Epithelial cell of esophagus (primary cell): ENCODE measurements at regions not wholly inside any gene's neighbourhood (a gene's known extent, or its start where the extent isn't known, plus 50 kb on each side); places are given as distances from the start of the nearest gene placed in this dataset.

Experiments
- DNase-seq: peaks from one replicate; pipeline ENCODE4 v3.0.0; 2010; ENCODE audit warnings: low read depth
- H3K4me3 ChIP-seq: 2 replicates; pipeline ENCODE4 v1.5.1; 2011; ENCODE audit warnings: mild to moderate bottlenecking, low read length, control low read depth
- TF ChIP-seq, protein P1 (sequence below): IDR thresholded peaks from 2 replicates; pipeline ENCODE4 v1.5.1; 2011; ENCODE audit warnings: low read depth, mild to moderate bottlenecking, low read length, control low read depth, inconsistent platforms; ENCODE audit not compliant: insufficient read depth; ENCODE audit errors: missing control alignments

- TF ChIP-seq, protein P1, sequence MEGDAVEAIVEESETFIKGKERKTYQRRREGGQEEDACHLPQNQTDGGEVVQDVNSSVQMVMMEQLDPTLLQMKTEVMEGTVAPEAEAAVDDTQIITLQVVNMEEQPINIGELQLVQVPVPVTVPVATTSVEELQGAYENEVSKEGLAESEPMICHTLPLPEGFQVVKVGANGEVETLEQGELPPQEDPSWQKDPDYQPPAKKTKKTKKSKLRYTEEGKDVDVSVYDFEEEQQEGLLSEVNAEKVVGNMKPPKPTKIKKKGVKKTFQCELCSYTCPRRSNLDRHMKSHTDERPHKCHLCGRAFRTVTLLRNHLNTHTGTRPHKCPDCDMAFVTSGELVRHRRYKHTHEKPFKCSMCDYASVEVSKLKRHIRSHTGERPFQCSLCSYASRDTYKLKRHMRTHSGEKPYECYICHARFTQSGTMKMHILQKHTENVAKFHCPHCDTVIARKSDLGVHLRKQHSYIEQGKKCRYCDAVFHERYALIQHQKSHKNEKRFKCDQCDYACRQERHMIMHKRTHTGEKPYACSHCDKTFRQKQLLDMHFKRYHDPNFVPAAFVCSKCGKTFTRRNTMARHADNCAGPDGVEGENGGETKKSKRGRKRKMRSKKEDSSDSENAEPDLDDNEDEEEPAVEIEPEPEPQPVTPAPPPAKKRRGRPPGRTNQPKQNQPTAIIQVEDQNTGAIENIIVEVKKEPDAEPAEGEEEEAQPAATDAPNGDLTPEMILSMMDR = no peak
- no peak overlapping the region for H3K4me3 ChIP-seq
- DNase-seq = no peak
These were observed 424.4 kb upstream of the USP24 start for GRCh38 chr1:55639526-55639925.

DNA sequence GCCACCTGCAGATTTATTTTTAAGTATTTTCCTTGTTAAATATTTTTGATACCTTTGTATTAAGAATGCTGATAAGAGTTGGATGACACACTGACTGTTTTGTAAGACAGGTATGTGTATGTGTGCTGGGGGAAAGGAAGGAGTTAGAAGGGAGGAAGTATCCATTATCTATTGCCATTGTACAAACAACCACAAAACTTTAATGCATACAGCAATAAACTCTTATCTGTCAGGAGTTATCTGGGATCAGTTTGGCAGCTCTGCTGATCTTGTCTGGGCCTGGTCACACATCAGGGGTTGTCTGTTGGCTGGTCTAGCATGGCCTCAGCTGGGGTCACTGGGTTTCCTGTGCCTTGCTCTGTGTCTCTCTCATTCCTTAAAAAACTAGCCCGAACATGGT is 423.9 kb upstream of the USP24 start:
- DNase-seq = no peak
- TF ChIP-seq, protein P1 = no peak
- no peak overlapping the region for H3K4me3 ChIP-seq

DNA sequence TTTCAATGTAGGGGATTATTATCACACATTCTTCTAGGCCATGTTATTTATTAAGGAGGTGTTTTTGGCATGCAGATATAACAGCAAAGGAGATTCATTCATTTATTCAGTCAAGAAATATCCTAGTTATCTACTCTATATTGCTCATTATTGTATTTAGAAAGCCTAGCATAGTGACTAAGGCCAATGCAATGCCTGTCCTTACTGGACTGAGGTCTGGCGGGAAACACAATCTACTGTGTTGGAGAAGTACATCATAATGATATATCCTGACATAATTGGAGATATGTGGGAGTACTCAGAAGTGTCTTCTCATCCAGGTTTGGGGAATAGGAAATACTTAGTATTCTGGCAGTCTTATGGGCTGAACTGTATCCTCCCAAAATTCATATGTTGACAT is 421.5 kb upstream of the USP24 start:
- H3K4me3 ChIP-seq = no peak overlapping the region
- DNase-seq = no peak
- TF ChIP-seq, protein P1 = no peak

DNA sequence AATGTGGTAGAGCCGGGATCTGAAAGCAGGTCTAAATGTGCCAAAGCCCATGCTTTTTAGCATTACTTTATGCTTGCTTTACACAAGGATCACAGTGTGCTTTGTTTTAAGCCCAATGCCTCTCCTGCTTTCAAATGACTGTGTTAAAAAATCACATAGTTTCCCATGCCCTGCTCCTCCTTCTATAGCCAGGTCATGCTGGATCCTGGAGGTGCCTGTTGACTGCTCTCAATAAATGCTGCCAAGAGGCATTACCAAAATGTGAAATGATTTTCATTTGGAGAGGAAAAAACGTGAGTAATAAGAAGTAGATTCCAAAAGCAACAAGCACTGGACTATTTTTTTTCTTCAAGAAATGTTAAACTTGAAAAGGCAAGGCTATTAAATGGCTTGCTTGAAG is 420.7 kb upstream of the USP24 start:
- no peak for DNase-seq
- H3K4me3 ChIP-seq = no peak overlapping the region
- TF ChIP-seq, protein P1 = no peak

- H3K4me3 ChIP-seq = no peak overlapping the region
- TF ChIP-seq, protein P1 = no peak
- DNase-seq = no peak
These were observed 419.4 kb upstream of the USP24 start for GRCh38 chr1:55634516-55634915.

DNA sequence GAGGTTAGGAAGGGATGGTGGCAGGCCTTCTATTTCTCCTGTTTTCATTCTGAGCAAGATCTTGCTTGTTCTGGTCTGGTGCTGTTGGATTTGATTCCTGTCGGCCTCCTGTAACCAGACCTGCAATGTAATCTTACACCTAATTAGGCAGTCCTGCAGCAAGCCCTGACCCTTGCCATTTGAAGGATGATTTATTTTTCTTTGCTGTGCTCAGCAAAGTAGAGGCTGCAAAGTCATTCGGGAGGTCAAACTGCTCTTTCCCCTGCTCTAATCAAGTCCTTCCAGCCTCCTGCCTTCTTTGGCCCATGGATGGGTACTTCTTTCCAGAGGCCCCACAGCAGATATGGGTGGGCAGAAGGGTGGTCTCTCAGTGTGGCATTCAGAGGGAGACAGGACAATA is 417.7 kb upstream of the USP24 start:
- no peak overlapping the region for H3K4me3 ChIP-seq
- DNase-seq = no peak
- TF ChIP-seq, protein P1 = no peak

GRCh38 chr1:55632058-55632457 is 416.9 kb upstream of the USP24 start:
- TF ChIP-seq, protein P1 = no peak
- peak; percentile 54 for DNase-seq
- H3K4me3 ChIP-seq = no peak overlapping the region
